ENCODE measurements at regions not wholly inside any gene's neighbourhood (a gene's known extent, or its start where the extent isn't known, plus 50 kb on each side); places are given as distances from the start of the nearest gene placed in this dataset.
A peak's percentile ranks its signal among the peaks of the same experiment; 100 is the strongest.

DNA sequence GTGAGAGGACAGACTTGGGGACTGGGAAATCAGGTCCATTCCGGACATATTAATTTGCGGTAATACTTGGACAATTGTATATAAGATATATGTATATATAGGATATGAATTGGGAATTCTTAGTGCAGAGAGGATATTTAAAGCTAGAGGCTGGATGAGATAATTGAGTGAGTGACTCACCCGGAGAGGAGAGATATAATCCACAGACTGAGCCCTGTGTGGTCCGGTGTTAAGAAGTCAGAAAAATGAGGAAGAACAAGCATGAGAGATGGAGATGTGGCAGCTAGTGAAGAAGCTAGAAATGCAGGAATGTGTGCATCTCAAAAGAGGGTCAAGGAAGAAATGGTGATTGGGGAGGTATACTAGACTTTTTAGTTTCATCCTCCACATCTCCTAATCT lies 336.2 kb downstream of the SLC7A11 start:
- Histone ChIP-seq H4K5ac (ENCODE audit: low read depth, low read length) (no peak overlapping the region), H3K27me3 (ENCODE audit: control insufficient read depth, insufficient read depth, low read length) (no peaks in the 10 kb centered on the region), H3K36me3 (ENCODE audit: control insufficient read depth, insufficient read depth, low read length) (no peaks in the 10 kb centered on the region), H3K14ac (replicated peaks; ENCODE audit: low read depth, low read length) (no peak overlapping the region), H3K27ac (ENCODE audit: insufficient read depth, low read length) (no peak overlapping the region), H2BK5ac (ENCODE audit: low read depth, low read length, poor library complexity, severe bottlenecking) (no peak overlapping the region), H2BK20ac (ENCODE audit: low read depth, low read length) (no peak overlapping the region), H3K9me3 (ENCODE audit: control insufficient read depth, insufficient read depth, low read length) (no peaks in the 10 kb centered on the region), H2AK5ac (ENCODE audit: low read depth, low read length) (no peak overlapping the region), H3K23ac (ENCODE audit: low read depth, low read length) (no peak overlapping the region), H3K4me3 (ENCODE audit: insufficient read depth, low read depth, low read length) (no peak overlapping the region), H3K4ac (ENCODE audit: low read depth, low read length) (no peak overlapping the region), H3K9ac (ENCODE audit: low read depth, low read length) (no peak overlapping the region), H3K79me1 (ENCODE audit: low read depth in 1 of 2, low read length in 2 of 2) (no peaks in the 10 kb centered on the region), H4K91ac (ENCODE audit: insufficient read depth, low read depth, low read length) (no peak overlapping the region), H2BK120ac (ENCODE audit: low read depth, low read length) (no peak overlapping the region), H3K56ac (ENCODE audit: extremely low read depth, insufficient read depth, low read length) (no peak overlapping the region), H3K9me1 (ENCODE audit: insufficient read depth, low read length) (no peaks in the 10 kb centered on the region), H2AK9ac (replicated peaks; ENCODE audit: low read depth, low read length, poor library complexity) (no peak overlapping the region), H4K20me1 (ENCODE audit: insufficient read depth, low read length) (no peaks in the 10 kb centered on the region), H2AFZ (replicated peaks; ENCODE audit: low read length, poor library complexity) (no peak overlapping the region), H3K4me2 (ENCODE audit: low read depth, low read length) (no peak overlapping the region), H4K8ac (ENCODE audit: low read depth in 2 of 2, low read length in 2 of 2) (no peak overlapping the region), H3K4me1 (ENCODE audit: control insufficient read depth, insufficient read depth, low read length) (no peaks in the 10 kb centered on the region), H3K18ac (ENCODE audit: low read depth, low read length) (no peak overlapping the region), H2BK15ac (ENCODE audit: low read depth, low read length) (no peak overlapping the region)
- peak; percentile 83 for ATAC-seq (ENCODE audit: low read depth)
- intact Hi-C loops (cut with micrococcal nuclease), result no loop called here
- WGBS, 2 experiments (ENCODE audit: extremely low coverage in 2 of 2, insufficient read length in 1 of 2), result no CpG with 5 or more reads among the region's 4 CpGs
- no peak for TF ChIP-seq CHD1 (IDR thresholded peaks at IDR 0.05; ENCODE audit: low read depth, low read length)
- no peak for TF ChIP-seq RAD21 (IDR thresholded peaks at IDR 0.05; ENCODE audit: low read length)
- no peak for TF ChIP-seq MAFK (IDR thresholded peaks at IDR 0.05; ENCODE audit: low read depth, low read length)
- TF ChIP-seq, protein P1, sequence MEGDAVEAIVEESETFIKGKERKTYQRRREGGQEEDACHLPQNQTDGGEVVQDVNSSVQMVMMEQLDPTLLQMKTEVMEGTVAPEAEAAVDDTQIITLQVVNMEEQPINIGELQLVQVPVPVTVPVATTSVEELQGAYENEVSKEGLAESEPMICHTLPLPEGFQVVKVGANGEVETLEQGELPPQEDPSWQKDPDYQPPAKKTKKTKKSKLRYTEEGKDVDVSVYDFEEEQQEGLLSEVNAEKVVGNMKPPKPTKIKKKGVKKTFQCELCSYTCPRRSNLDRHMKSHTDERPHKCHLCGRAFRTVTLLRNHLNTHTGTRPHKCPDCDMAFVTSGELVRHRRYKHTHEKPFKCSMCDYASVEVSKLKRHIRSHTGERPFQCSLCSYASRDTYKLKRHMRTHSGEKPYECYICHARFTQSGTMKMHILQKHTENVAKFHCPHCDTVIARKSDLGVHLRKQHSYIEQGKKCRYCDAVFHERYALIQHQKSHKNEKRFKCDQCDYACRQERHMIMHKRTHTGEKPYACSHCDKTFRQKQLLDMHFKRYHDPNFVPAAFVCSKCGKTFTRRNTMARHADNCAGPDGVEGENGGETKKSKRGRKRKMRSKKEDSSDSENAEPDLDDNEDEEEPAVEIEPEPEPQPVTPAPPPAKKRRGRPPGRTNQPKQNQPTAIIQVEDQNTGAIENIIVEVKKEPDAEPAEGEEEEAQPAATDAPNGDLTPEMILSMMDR (conservative IDR thresholded peaks at IDR 0.05; ENCODE audit: low read depth, low read length), result no peak
- TF ChIP-seq, protein P2, sequence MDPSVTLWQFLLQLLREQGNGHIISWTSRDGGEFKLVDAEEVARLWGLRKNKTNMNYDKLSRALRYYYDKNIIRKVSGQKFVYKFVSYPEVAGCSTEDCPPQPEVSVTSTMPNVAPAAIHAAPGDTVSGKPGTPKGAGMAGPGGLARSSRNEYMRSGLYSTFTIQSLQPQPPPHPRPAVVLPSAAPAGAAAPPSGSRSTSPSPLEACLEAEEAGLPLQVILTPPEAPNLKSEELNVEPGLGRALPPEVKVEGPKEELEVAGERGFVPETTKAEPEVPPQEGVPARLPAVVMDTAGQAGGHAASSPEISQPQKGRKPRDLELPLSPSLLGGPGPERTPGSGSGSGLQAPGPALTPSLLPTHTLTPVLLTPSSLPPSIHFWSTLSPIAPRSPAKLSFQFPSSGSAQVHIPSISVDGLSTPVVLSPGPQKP (IDR thresholded peaks at IDR 0.05; ENCODE audit: borderline replicate concordance, low read depth, low read length), result no peak
- no peak for TF ChIP-seq FOS (IDR thresholded peaks at IDR 0.05; ENCODE audit: low read depth, low read length)
- no peak for TF ChIP-seq NFE2L2 (IDR thresholded peaks at IDR 0.05; ENCODE audit: low read depth, low read length)
- no peak for TF ChIP-seq RCOR1 (IDR thresholded peaks at IDR 0.05; ENCODE audit: insufficient replicate concordance, low read length)
- no peak for TF ChIP-seq RFX5 (IDR thresholded peaks at IDR 0.05; ENCODE audit: low read depth, low read length)
- TF ChIP-seq CEBPB (IDR thresholded peaks at IDR 0.05; ENCODE audit: low read depth, low read length), result no peak
- TF ChIP-seq MXI1 (IDR thresholded peaks at IDR 0.05; ENCODE audit: borderline replicate concordance, low read depth, low read length), result no peak
- TF ChIP-seq MAZ (IDR thresholded peaks at IDR 0.05; ENCODE audit: borderline replicate concordance, low read depth, low read length), result no peak
- TF ChIP-seq, protein P3, sequence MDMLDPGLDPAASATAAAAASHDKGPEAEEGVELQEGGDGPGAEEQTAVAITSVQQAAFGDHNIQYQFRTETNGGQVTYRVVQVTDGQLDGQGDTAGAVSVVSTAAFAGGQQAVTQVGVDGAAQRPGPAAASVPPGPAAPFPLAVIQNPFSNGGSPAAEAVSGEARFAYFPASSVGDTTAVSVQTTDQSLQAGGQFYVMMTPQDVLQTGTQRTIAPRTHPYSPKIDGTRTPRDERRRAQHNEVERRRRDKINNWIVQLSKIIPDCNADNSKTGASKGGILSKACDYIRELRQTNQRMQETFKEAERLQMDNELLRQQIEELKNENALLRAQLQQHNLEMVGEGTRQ (IDR thresholded peaks at IDR 0.05; ENCODE audit: low read depth, low read length), result no peak
- TF ChIP-seq SMC3 (IDR thresholded peaks at IDR 0.05; ENCODE audit: low read depth, low read length), result no peak
- in situ Hi-C loops (cut with MboI; ENCODE audit: low sequenced_read_pairs), result no loop called here
- CTCF ChIA-PET, result interaction anchor here (0.8 kb wide), 1 partner anchor 10 kb away, joined by 3 read pairs; no protein-coding TSS in a partner anchor
- dilution Hi-C loops (cut with HindIII; ENCODE audit: low sequenced_read_pairs, unreplicated experiment), result no loop called here
- BruUV-seq (replicated peaks), result no TSS peak
- POLR2A ChIA-PET (ENCODE audit: unreplicated experiment), result no interaction called here
- peak; percentile 51 for DNase-seq

All from IMR-90 (cell line).